SH-SY5Y (cell line): ENCODE measurements at regions not wholly inside any gene's neighbourhood (a gene's known extent, or its start where the extent isn't known, plus 50 kb on each side); places are given as distances from the start of the nearest gene placed in this dataset.

Experiments used
- GATA2 ChIP-seq: IDR thresholded peaks from 2 replicates; pipeline ENCODE4 v1.6.1; 2011; ENCODE audit warnings: mild to moderate bottlenecking, low read depth, low read length
- GATA3 ChIP-seq: IDR thresholded peaks from 2 replicates; pipeline ENCODE4 v1.6.1; 2011; ENCODE audit warnings: low read depth, mild to moderate bottlenecking, low read length, moderate library complexity

GRCh38 chr2:4866198-4866597 lies 826.0 kb upstream of the SOX11 start:
- TF ChIP-seq GATA2 (no peak), GATA3 (no peak)
